ENCODE measurements at regions not wholly inside any gene's neighbourhood (a gene's known extent, or its start where the extent isn't known, plus 50 kb on each side); places are given as distances from the start of the nearest gene placed in this dataset.

DNA sequence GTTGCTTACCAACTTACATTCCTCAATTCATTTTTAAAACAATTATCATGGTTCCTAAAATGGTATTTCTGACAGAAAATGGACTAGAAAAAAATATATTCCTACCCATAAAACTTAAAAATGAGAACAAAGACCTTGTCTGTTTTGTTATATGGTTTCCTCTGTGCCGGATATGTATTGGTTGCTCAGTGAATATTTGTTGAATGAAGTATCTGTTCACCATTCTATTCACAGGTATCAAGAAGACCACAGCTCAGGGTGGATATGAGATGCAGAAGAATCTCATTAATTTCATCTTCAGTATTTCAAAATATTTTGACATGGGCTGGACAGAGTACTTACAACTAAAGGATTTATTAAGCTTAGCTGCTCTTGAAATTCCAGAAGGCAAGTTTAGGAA is 58.1 kb downstream of the TUSC7 start:
- DNase-seq, result no peak

DNA sequence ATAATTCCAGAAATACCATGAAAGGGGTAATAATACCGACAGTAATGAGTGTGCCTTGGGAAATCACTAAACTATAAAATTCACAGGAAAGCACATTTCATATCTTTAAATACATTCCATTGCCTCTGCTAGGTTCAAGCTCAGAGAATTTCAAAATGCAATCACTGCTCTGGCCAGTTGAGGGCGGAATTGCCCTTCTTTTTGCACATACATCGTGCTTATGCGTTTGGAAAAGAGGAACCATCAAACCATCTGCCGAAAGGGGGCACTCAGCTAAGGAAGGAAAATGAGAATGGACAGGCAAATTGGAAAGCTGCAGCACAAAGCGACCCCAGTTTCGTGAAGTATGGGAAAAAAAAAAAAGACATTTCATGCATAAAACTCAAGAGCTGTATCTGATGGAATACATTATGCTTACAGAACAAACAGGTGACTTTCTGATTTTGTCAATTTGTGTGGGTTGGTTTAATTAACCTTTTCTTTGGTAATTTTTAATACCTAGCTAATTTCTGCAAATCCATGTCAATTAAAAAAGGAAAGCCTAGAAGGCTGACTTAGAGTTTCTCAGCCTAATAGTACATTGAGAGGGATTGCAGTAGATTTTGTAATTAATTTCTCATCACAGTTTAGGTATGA is 61.4 kb downstream of the TUSC7 start:
- DNase-seq, result peak; percentile 74

DNA sequence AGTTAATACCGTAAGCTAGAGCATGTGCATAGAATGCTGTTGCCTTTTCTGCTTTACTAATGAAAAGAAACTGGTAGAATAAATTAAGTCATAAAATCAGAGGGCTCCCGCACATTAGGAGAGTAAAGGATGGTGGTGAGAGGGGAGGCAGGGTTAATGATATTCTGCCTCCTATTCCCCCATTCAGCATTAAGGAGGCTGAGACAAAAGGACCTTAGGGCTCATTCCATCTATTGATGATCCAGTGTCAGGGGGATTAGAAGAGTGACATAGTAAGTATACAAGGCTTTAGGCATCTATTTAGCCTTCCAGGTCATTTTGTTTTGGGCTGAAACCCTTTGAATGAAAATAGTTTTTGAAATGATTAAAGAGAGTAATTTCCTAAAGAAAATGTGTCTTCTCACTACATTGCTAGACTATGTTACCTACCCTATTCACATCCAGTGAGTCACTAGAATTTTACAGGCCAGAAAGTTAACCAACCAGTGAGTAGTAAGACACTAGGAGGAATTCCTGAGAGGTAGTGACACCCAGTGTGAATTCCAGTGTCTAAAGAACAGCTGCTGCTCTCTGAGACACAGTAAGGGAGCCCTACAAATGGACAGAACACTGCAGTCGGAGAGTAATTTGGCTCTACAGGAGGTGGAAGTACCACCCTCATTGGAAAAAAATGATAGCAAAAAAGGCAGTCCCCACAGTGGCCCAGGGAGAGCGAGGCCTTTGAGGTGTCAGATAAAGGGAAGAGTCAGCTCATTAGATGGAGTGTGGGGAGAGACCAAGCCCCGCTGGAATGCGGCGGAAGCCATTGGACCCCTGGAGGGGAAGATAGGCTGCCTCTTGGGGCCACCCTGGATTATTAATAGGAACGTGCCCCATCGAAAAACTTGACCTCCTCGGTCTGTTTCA is 67.6 kb downstream of the TUSC7 start:
- DNase-seq, result no peak

DNA sequence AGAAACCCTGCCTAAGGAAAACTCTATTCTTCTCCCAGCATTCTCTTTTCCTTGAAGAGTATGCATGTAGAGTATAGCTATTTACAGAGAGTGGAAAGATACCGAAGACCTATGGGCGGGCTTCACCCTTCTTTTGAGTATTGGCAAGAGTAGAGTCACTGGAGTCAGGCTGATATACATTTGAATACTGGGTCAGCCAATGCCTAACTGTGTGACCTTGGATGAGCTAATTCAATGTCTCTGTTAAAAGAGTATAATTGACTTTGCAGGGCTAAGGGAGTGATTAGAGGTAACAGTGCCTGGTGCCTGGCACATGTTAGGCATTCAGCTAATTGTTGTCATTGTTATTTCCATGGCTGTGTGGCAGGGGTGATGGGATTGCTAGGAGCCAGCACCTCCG is 75.6 kb downstream of the TUSC7 start:
- DNase-seq, result no peak

DNA sequence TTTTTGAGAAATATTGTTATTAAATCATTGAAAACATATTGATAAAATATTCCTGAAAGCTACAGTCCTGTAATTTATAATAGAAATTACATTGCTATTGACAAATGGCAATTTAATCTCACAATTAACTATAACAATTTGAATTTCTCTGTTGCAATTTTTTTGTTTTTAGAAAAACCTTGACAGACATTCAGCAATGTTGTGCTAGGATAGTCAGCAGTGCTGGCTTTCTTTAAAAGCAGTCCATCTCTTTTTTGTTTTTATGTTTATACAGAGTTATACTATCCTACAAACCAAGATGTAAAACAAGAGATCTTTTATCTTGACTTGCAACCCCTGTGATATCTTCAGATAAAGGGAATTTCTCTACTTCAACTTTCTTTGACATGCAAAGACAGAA is 93.1 kb downstream of the TUSC7 start:
- DNase-seq, result no peak

DNA sequence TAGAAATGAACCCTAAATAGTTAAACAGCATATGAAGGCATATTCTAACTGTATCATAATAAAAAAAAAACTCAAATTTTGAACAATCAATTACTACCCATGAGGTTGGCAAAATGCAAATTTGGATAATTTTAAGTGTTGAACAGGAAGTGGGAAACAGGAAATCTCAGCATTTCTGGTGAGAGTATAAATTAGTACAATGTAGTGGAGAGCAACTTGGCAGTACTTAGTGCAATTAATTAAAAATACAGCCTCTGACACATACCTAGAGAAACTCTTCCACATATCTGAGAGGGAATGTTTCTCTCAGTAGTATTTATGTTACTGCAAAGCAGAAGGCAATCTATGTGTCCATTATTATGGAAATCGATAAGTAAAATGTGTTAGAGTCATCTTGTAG is 96.8 kb downstream of the TUSC7 start:
- no peak for DNase-seq

DNA sequence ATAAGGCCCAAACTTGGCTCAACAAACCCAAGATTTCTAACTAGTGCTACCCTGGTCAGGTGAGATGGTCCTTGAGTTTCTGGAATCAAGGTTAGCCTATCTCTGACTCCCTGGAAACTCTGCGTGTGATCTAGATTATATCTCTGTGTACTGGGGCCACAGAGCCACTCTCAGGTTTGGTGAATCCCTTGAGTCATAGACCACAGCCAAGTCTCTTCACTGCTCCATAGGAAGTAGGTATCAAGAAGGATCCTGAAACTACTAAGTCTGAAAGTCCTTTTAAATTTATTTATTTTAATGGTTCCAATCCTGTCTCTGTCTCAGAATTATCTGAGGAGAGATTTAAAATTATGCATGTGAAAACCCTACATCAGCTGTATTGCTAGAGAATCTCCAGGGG is 99.1 kb downstream of the TUSC7 start:
- DNase-seq, result peak; percentile 47

DNA sequence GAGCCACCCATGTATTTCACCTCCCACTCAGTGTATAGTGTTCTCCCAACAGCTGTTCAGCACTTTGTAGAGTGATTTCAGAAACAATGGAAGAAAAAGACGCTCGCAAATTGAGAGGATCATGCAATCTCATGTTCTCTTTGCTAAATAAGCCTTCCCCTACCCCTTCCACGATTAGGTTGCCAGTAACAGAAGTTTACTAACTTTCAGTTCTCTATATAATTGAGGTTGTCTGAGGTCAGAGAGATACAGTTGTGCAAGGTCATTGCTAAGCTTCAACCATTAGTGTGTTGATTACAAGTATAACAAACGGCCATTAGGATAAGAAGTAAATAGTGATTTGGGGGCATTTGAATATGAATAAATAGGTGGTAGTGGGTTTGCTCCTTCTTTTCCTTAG is 99.6 kb downstream of the TUSC7 start:
- peak; percentile 87 for DNase-seq

DNA sequence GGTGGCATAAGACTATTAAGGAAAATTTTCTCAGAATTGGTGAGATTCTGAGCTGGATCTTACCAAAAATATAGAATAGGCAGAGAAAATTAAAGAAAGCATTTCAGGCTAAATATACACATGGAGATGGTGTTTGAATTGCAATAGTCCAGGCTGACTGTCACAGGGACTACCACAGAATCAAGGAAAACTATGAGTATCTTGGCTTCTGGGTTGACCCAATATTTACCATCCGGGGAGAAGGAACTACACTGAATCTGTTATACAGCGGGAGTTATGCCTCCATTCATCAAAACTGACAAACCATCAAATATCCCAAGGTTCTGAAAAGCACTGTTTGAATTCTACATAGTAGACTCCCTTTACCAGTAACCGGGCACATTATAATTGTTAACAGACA is 102.2 kb downstream of the TUSC7 start:
- no peak for DNase-seq

DNA sequence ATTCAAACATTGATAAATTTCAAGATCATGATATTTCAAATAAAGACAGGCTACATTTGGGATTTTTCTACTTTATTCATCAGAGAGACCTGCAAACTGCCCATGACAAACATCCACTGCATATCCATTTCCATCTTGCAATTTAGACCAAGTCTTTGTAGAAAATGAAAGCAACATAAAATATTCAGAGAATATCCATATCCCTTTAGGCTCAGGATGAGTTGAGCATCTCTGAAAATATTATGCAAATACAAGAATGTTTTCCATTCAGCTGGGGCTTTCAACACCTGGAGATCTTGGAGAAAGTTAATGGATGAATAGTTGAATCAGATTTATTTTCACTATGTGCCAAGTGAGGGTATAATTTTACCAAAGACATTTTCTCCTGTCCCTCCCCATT is 103.4 kb downstream of the TUSC7 start:
- no peak for DNase-seq

DNA sequence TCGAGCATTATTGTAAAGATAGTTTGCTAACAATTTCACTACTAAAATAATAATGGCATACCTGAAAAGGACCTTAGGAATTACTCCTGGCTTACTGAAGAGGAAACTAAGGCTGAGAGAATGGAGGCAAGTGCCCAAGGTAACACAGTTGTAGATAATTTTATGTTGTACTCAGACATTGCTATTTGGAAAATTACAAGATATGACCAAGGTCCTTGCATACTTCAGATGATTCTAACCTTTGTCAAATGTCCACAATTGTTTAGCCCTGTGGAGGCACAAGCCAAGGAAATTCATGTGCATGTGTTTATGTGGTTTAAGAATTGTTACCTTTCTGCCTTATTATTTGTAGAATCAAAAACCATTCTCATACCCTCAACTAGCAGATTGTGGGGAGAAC is 105.7 kb downstream of the TUSC7 start:
- DNase-seq, result no peak

DNA sequence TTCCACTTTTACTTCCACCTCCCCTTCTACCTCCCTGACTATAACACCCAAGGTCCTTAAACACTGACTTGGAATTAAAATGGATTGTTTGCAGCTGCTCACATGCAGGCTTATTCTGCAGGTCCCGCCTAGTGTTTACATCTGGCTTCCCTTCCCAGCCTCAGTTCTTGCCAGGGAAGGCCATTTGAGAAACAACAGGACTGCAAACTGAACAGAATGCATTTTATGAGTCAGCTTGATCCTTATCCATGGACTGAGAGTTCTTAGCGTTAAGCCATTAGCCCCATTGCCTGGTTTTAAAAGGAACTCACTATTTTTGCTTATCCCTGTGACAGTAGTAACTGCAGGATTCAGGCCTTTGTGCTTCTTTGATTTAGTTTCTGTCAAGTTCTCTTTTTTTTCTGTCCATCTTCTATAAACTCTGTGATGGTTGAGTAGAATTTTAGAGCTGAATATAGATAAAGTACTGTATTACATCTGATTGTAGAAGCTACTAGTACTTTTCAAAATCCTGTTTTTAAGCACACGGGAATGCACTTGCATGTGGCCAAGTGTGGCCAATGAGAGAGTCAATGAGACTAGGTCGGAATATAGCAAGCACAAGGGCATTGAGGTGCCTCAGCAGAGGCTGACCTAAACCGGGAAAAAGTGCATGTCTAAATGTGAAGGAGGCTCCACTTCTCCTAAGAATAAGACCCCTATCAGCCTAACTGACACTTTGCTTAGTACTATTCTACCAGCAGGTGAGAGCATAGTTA is 106.4 kb downstream of the TUSC7 start:
- DNase-seq, result no peak

DNA sequence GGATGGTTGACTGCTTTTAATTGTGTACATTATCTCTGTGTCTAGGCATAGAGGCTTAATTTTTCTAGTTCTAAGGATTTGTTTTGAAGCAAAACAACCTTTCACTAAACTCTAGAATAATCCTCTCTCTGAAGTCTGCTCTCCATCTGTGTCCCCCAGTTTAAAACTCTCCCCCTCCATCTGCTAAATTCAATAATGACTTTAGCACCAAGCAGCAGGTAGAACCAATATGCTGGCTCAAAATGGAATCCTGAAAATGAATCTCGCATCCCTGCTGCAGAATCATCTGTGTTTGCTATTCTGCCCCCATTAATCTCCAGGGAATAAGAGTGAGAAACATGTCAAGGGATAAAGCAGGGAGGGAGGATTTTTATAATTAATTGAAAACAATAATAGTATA is 111.8 kb downstream of the TUSC7 start:
- no peak for DNase-seq

DNA sequence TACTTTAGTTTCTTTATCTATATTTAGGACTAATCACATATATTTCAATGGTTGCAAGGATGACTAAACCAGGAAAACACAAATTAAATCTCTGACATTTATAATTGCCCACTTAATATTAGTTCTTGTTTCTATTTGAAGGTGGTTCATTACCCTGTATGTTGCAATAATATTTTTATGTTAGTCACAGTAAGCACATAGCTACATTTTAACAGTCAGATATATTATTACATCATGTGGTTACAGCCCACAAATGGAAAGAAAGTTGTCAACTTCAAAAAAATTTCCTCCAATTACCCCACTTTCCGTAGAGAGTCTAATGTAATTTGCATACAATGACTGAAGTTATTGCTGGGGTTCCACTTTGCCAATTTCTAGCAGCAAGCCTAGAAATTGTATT is 114.6 kb downstream of the TUSC7 start:
- peak; percentile 69 for DNase-seq

DNA sequence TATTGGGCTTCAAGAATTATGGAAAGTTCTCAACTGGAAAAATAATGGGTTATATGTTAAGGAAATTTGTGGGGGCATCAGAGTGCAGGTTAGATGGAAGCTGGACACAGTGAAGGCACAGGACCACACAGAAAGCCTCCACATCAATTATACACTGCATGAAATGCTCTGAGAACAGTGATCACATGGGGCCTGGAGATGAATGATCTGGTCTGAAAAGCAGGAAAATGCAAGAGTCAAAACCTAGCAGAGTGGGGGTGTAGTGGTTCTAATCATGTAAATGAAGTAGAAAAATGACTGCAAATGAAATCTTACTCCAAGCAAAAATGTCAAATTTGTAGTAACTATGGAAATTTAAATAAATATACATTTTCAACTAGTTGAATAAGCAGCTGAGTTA is 123.6 kb downstream of the TUSC7 start:
- DNase-seq, result no peak

DNA sequence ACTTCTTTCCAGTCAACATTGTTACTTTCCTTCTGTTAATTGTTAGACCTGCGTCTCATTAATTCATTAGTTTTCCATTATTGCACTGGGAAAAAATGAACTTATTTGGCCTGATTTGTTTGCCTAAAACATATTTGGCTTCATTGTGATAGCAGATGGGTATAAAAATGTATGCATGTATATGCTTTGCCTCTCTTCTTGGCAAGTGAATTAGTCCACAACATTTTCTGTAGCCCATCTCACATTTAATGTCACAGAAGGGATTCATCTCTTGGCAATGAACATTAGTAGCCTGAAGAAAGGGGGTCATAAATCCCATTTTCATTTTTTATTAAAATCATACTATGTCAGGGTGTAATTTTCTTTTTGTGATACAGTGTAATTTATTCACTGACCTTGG is 125.2 kb downstream of the TUSC7 start:
- DNase-seq, result no peak

DNA sequence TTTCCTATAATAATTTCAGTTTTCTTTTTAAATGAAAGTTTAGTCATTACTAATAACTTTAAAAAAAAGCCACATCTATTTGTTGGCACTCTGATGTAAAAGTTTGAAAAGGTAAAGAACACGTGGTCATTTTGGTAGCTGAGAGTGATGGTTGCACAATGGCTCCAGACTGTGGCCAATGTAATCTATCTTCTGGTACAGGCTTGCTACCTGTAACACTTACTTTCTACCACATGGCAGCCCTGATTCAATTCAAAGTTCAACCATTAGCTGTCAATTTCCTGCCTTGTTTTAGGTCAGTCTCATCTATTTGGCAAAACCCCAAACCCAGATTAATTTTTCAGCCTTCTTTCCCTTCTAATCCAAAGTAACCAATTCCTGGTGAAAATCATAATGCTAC is 126.1 kb downstream of the TUSC7 start:
- DNase-seq, result no peak

DNA sequence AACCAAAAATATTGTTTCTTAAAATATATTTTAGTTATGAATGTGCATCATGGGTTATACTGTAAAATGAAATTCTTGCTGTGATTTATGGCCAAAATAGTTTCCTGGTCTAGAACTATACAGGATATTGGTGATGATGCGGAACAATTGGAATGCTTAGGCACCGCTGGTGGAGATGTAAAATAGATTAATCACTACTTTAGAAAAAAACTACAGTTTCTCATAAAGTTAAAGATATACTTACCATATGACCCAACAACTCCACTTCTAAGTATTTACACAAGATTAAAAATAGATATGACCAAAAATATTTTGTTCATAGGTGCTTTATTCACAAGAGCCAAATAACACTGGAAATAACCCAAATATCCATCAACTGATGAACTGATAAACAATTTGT is 126.7 kb downstream of the TUSC7 start:
- DNase-seq, result no peak

DNA sequence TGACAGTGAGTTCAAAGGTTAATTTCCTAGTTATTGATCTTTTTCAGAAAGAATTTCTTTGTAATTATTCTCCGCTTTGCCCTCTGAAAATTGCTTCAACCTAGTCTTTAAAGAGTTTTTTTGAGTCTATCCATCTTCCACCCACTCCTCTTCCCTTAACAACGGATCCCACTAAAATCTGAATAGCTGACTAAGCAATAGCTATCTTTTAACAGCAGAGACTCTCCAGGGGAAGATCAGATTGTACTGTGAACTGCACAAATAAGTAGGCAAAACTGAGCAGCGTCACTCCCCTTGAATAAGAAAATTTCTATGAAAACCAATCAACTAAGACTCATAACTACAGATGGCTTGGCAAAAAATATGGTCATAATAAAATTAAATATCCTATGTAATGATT is 127.9 kb downstream of the TUSC7 start:
- DNase-seq, result no peak

DNA sequence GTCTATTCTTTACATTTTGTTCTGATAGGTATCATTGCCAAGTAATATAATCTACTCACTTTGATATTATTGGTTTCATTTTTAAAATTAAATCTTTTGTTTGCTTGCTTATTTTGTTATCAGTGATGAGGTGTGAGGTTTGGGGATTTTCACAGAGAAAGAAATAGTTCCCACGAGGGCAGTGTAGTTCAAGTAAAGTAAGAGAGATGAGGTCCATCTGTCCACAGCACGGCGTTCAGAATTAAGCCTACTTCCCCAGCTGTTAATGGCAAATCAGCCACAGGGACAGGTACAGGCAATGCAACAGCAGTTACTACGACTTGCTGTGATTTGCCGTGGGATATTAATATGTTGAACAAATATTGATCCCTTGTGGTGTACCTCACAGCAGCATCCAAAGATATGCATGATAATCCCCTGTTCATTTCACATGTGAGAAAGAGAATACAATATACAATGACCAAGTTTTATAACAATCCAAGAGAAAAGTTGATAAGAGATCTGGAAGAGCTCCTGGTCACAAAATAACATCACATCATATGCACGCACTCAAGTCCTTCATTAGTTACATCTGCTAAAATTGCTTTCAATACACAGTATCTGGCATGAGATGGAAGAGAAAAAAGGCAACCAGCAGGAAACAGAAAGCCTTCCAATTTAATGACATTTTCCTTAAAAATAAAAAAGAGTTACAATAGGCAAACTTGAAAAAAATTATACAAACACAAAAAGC is 131.6 kb downstream of the TUSC7 start:
- DNase-seq, result no peak

DNA sequence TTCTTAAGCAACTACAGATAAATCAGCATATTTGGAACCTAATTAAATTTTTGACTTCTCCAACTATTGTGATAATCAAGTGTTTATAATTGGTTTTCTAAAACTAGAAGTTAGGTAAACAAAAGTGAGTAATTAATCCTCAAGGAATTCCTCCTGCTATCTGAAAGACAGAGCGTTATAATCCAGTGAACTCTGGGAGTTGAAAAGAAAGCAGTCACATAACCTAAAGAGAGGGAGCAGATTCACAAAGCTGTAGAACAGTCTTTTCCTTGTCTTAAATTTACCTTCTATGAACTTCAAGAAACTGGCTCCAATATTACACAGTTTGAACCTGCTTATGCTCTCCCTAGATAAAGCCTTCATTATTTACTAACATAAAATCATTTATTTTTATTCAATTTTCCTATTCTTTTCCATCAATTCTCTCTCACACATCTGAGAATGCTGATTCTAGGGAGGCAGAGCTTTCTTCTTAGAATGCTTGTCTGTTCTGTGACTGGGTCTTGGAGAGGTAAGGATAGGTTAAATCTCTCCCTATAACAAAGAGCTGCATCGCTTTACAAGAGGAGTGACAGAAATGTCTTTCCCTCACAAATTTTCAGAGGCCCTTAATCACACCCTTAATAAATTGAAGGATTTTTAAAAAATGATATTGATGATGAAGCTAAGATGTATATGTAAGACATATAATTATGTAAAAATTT is 132.8 kb downstream of the TUSC7 start:
- DNase-seq, result no peak

DNA sequence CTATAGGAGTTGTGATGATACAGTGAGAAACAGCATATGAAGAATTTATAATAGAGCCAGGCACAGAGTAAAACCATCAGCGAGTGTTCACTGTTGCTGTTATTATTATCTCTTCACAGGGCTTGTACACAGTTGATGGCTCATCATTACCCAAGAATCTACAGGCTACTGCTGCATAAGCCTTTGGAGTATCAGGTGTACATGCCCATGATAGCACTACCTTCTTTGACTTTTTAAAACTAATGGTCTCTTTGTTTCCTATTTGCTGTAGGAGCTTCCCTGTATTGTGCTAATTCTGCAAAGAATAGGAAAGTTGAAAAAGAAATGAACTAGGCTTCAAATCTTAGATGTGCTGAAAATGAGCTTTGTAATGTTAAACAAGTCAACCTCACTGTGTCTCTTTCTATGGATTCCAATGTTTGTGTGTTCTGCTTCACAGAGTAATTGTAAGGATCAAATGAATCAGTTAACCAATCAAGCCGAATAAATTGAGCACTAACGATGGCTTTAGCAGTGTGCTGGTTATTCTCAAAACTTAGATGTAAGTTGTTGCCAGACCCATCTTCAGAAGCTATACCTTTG is 138.8 kb downstream of the TUSC7 start:
- no peak for DNase-seq

Measured in inflammatory macrophage treated with lipopolysaccharide for 4 hours (primary cell).